ENCODE measurements at regions not wholly inside any gene's neighbourhood (a gene's known extent, or its start where the extent isn't known, plus 50 kb on each side); places are given as distances from the start of the nearest gene placed in this dataset.

GRCh38 chr11:12315024-12315423, 62.3 kb upstream of the PARVA start:
- Histone ChIP-seq H3K4me3 (no peak overlapping the region), H3K9me3 (no peaks in the 10 kb centered on the region), H3K36me3 (ENCODE audit: insufficient read depth in 1 of 2, low read depth in 1 of 2) (no peaks in the 10 kb centered on the region), H3K27ac (no peak overlapping the region), H3K4me1 (no peaks in the 10 kb centered on the region), H3K27me3 (ENCODE audit: insufficient read depth in 3 of 3, low read length in 2 of 3) (no peaks in the 10 kb centered on the region)
- DNase-seq (no peak), ATAC-seq (no peak)
- intact Hi-C loops (cut with DNase I), result no loop called here
- WGBS, 3 donors, result 73 to 86% (median 73%) methylated on average over 1 of the region's 1 CpG
- TF ChIP-seq, protein P1, sequence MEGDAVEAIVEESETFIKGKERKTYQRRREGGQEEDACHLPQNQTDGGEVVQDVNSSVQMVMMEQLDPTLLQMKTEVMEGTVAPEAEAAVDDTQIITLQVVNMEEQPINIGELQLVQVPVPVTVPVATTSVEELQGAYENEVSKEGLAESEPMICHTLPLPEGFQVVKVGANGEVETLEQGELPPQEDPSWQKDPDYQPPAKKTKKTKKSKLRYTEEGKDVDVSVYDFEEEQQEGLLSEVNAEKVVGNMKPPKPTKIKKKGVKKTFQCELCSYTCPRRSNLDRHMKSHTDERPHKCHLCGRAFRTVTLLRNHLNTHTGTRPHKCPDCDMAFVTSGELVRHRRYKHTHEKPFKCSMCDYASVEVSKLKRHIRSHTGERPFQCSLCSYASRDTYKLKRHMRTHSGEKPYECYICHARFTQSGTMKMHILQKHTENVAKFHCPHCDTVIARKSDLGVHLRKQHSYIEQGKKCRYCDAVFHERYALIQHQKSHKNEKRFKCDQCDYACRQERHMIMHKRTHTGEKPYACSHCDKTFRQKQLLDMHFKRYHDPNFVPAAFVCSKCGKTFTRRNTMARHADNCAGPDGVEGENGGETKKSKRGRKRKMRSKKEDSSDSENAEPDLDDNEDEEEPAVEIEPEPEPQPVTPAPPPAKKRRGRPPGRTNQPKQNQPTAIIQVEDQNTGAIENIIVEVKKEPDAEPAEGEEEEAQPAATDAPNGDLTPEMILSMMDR (IDR thresholded peaks at IDR 0.05), result no peak

GRCh38 chr11:12316432-12316831, 60.9 kb upstream of the PARVA start:
- Histone ChIP-seq H3K36me3 (ENCODE audit: insufficient read depth in 1 of 2, low read depth in 1 of 2) (no peaks in the 10 kb centered on the region), H3K9me3 (no peaks in the 10 kb centered on the region), H3K4me3 (no peak overlapping the region), H3K27me3 (ENCODE audit: insufficient read depth in 3 of 3, low read length in 2 of 3) (no peaks in the 10 kb centered on the region), H3K4me1 (no peaks in the 10 kb centered on the region), H3K27ac (no peak overlapping the region)
- intact Hi-C loops (cut with DNase I), result no loop called here
- TF ChIP-seq, protein P1 (IDR thresholded peaks at IDR 0.05), result no peak
- no peak for DNase-seq
- ATAC-seq, result no peak

DNA sequence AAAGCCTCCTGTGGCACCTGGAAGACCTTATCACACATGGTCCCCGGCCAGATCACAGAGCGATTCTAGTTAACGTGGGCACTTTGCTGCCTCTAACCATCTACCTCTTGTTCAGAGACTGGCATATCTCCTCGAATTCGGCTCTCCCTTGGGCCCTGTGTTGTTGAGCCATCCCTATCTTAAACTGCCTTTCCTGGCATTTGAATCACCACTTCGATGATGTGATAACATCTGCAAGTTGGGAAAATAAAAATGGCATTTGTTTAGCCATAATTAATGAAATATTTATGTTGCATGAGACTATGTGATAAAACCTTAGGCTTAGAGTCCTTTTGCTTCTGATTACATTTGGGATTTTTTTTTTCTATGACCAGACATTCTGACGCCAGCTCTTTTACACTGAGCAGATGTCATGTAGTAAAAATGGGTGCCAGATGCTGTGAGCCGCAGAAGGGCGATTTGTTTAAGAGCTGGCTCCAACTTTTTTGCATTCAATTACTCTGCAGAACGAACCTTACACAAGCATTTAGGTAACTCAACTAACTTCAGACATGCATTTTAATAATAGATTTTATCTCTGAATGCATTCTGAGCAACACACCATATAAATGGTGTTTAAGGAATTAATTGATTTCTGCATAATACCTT, 58.5 kb upstream of the PARVA start:
- no peaks in the 10 kb centered on the region for H3K36me3 ChIP-seq (ENCODE audit: insufficient read depth in 1 of 2, low read depth in 1 of 2)
- ATAC-seq (no peak), DNase-seq (no peak)
- intact Hi-C loops (cut with DNase I), result no loop called here
- no peaks in the 10 kb centered on the region for H3K9me3 ChIP-seq
- H3K27me3 ChIP-seq (ENCODE audit: insufficient read depth in 3 of 3, low read length in 2 of 3), result no peaks in the 10 kb centered on the region
- H3K4me1 ChIP-seq, result no peaks in the 10 kb centered on the region
- H3K27ac ChIP-seq, result no peak overlapping the region
- WGBS, 3 donors, result 33 to 47% (median 39%) methylated on average over 10 of the region's 10 CpGs
- TF ChIP-seq, protein P1 (IDR thresholded peaks at IDR 0.05), result no peak
- no peak overlapping the region for H3K4me3 ChIP-seq

DNA sequence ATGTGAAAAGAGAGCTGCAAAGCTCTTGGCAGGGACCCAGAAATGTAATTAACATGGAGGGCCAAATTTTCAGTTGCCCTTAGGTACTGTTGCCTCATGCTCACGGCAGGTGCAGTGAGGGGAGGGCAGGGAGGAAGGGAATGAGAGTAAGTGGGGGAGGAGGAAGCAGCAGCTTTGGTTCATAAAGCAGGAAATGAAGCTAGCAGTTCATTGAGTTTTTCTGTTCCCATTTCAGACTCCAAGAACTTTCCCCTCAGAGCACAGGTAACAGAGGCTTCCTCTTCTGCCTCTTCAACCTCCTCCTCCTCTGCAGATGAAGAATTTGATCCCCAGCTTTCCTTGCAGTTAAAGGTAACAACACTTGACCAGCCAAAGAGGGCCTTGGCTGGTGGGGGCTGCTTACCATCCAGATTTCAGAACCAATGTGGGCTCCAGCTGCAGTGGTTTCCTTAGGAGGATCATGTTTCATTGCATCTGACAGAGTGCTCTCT, 57.9 kb upstream of the PARVA start:
- H3K4me1 ChIP-seq, result no peaks in the 10 kb centered on the region
- TF ChIP-seq, protein P1 (IDR thresholded peaks at IDR 0.05), result no peak
- H3K9me3 ChIP-seq, result no peaks in the 10 kb centered on the region
- H3K36me3 ChIP-seq (ENCODE audit: insufficient read depth in 1 of 2, low read depth in 1 of 2), result no peaks in the 10 kb centered on the region
- DNase-seq (no peak), ATAC-seq (no peak)
- intact Hi-C loops (cut with DNase I), result no loop called here
- no peak overlapping the region for H3K27ac ChIP-seq
- no peaks in the 10 kb centered on the region for H3K27me3 ChIP-seq (ENCODE audit: insufficient read depth in 3 of 3, low read length in 2 of 3)
- H3K4me3 ChIP-seq, result no peak overlapping the region
- WGBS, 3 donors, result 6 to 44% (median 32%) methylated on average over 1 of the region's 1 CpG

DNA sequence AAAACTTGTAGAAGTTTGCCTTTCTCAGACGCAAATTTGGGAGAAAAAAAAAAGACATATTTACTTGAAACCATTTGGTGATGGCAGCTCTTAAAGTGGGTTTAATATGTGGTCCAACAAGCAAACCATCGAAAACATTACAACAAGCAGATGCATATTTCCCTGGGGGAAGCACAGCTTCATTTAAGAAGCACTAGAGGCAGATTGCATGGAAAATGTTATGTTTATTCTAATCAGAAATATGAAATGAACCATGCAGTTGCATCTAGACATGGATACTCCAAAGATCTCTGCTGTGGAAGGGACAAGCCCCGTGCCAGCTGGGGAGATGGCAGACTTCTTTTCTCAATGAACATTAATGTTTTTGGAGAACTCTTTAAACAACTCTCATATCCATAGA, 57.4 kb upstream of the PARVA start:
- no peak for ATAC-seq
- intact Hi-C loops (cut with DNase I), result loop anchor here in 1 of 2 donors (10.0 kb wide), 1 partner anchor 865 kb away; no protein-coding TSS in a partner anchor
- WGBS, 3 donors, result 76 to 78% (median 76%) methylated on average over 3 of the region's 3 CpGs
- Histone ChIP-seq H3K9me3 (no peaks in the 10 kb centered on the region), H3K36me3 (ENCODE audit: insufficient read depth in 1 of 2, low read depth in 1 of 2) (no peaks in the 10 kb centered on the region), H3K27me3 (ENCODE audit: insufficient read depth in 3 of 3, low read length in 2 of 3) (no peaks in the 10 kb centered on the region), H3K4me1 (no peaks in the 10 kb centered on the region), H3K4me3 (no peak overlapping the region), H3K27ac (no peak overlapping the region)
- TF ChIP-seq, protein P1 (IDR thresholded peaks at IDR 0.05), result no peak
- DNase-seq, result no peak

Measured in psoas muscle (tissue), 7 donors.